Ovary (tissue), 3 donors: ENCODE measurements at regions not wholly inside any gene's neighbourhood (a gene's known extent, or its start where the extent isn't known, plus 50 kb on each side); places are given as distances from the start of the nearest gene placed in this dataset.

Experiments used
- POLR2A ChIP-seq: fragments of 450-650 bp; IDR thresholded peaks from one replicate; pipeline ENCODE4 v1.6.1; 2017; ENCODE audit warnings: antibody characterized with exemption, mild to moderate bottlenecking, moderate library complexity
- TF ChIP-seq, protein P1 (sequence below), 3 donors: fragments of 450-650 bp in 2 of 3; fragments of 200-600 bp in 1 of 3; IDR thresholded peaks; one replicate each; pipeline versions ENCODE4 v1.5.1 to v1.8.0; 2016 to 2022; ENCODE audit warnings: antibody characterized with exemption in 3 of 3, mild to moderate bottlenecking in 1 of 3
- donor health status: DM: no; HTN: no; CAD: no.

DNA sequence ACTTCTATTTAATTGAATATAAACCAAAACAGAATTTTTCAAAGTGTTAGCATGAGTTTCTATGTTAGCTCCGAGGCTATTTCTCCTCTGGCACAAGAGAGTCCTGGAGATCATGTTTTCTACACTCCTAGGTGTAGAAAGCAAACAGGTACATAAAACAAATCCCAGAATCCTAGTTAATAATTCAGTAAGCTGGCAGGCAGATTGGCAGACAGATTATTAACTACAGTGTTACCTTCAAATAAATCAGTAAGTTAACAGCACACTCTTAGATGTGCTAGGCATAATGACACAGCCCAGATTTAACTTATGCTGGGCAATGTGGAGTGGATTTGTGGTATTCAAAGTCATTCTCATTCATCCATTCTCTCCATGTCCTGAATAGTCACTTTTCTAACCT, 282.8 kb upstream of the RPS23 start:
- TF ChIP-seq POLR2A, result no peak
- TF ChIP-seq, protein P1, sequence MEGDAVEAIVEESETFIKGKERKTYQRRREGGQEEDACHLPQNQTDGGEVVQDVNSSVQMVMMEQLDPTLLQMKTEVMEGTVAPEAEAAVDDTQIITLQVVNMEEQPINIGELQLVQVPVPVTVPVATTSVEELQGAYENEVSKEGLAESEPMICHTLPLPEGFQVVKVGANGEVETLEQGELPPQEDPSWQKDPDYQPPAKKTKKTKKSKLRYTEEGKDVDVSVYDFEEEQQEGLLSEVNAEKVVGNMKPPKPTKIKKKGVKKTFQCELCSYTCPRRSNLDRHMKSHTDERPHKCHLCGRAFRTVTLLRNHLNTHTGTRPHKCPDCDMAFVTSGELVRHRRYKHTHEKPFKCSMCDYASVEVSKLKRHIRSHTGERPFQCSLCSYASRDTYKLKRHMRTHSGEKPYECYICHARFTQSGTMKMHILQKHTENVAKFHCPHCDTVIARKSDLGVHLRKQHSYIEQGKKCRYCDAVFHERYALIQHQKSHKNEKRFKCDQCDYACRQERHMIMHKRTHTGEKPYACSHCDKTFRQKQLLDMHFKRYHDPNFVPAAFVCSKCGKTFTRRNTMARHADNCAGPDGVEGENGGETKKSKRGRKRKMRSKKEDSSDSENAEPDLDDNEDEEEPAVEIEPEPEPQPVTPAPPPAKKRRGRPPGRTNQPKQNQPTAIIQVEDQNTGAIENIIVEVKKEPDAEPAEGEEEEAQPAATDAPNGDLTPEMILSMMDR (IDR thresholded peaks at IDR 0.05), result no peak
